HG03159 (cell line): ENCODE measurements at regions not wholly inside any gene's neighbourhood (a gene's known extent, or its start where the extent isn't known, plus 50 kb on each side); places are given as distances from the start of the nearest gene placed in this dataset.

Source experiments
- ATAC-seq: cut with Tn5 transposase; IDR thresholded peaks from one replicate; pipeline ENCODE4 v1.9.1; 2021; ENCODE audit warnings: mild to moderate bottlenecking, moderate library complexity; ENCODE audit not compliant: unreplicated experiment

- no peak for ATAC-seq
Measured at GRCh38 chr2:139963863-139964355, 1183.7 kb upstream of the NXPH2 start.

GRCh38 chr2:139949242-139949972 is 1169.2 kb upstream of the NXPH2 start:
- ATAC-seq, result no peak

- ATAC-seq, result no peak
Measured at GRCh38 chr2:139946690-139947089, 1166.5 kb upstream of the NXPH2 start.

GRCh38 chr2:139940686-139941085 is 1160.5 kb upstream of the NXPH2 start:
- ATAC-seq, result no peak

GRCh38 chr2:139925903-139926302 is 1145.7 kb upstream of the NXPH2 start:
- no peak for ATAC-seq

GRCh38 chr2:139924070-139924469 is 1143.9 kb upstream of the NXPH2 start:
- ATAC-seq, result no peak

GRCh38 chr2:139918982-139919381 is 1138.8 kb upstream of the NXPH2 start:
- no peak for ATAC-seq

GRCh38 chr2:139917690-139918384 is 1137.6 kb upstream of the NXPH2 start:
- ATAC-seq, result no peak

GRCh38 chr2:139916822-139917221 is 1136.6 kb upstream of the NXPH2 start:
- no peak for ATAC-seq

- ATAC-seq, result no peak
Measured at GRCh38 chr2:139911160-139911559, 1131.0 kb upstream of the NXPH2 start.

- no peak for ATAC-seq
Measured at GRCh38 chr2:139909136-139909535, 1128.9 kb upstream of the NXPH2 start.

- no peak for ATAC-seq
Measured at GRCh38 chr2:139905624-139906023, 1125.4 kb upstream of the NXPH2 start.

GRCh38 chr2:139891636-139892035 is 1111.4 kb upstream of the NXPH2 start:
- no peak for ATAC-seq

- ATAC-seq, result no peak
Measured at GRCh38 chr2:139885921-139886498, 1105.8 kb upstream of the NXPH2 start.

- no peak for ATAC-seq
Measured at GRCh38 chr2:139876964-139877363, 1096.8 kb upstream of the NXPH2 start.

- ATAC-seq, result no peak
Measured at GRCh38 chr2:139876321-139876720, 1096.1 kb upstream of the NXPH2 start.

- ATAC-seq, result no peak
Measured at GRCh38 chr2:139872503-139872902, 1092.3 kb upstream of the NXPH2 start.

- ATAC-seq, result no peak
Measured at GRCh38 chr2:139872032-139872431, 1091.8 kb upstream of the NXPH2 start.

GRCh38 chr2:139867601-139868226 is 1087.5 kb upstream of the NXPH2 start:
- ATAC-seq, result no peak

GRCh38 chr2:139864821-139865302 is 1084.7 kb upstream of the NXPH2 start:
- no peak for ATAC-seq

- no peak for ATAC-seq
Measured at GRCh38 chr2:139854769-139855483, 1074.7 kb upstream of the NXPH2 start.
